Limb (tissue), 2 donors: ENCODE measurements at regions not wholly inside any gene's neighbourhood (a gene's known extent, or its start where the extent isn't known, plus 50 kb on each side); places are given as distances from the start of the nearest gene placed in this dataset.
"Not testable (repeated sequence)": the region's sequence is repeated elsewhere in the genome, so short reads cannot be mapped to it uniquely, and the experiment has no call there.

Source experiments
- DNase-seq, 2 donors: peaks; one replicate each; pipeline ENCODE4 v3.0.0-alpha.2; 2016; ENCODE audit errors: extremely low spot score in 2 of 2

DNA sequence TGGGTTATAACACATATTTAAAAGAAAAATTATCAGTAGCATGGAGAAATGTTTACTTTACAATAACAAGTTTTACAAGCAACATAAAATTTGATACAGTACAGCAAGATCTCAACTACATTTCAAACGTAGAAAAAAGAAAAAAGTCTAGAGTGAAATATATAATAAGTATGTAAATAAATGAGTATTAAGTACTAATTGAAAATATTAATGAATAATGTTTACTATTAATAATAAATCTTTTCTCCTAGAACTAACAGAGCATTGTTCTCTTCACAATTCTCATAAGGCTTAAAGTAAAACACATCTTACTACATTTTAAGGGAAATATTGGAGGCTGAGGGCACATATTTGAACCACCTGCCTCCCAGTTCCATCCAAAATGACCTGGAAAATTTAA lies 72.1 kb downstream of the TMEM212 start:
- DNase-seq: no peak

- no peak for DNase-seq
Measured at GRCh38 chr3:171916888-171917287, 73.7 kb downstream of the TMEM212 start.

DNA sequence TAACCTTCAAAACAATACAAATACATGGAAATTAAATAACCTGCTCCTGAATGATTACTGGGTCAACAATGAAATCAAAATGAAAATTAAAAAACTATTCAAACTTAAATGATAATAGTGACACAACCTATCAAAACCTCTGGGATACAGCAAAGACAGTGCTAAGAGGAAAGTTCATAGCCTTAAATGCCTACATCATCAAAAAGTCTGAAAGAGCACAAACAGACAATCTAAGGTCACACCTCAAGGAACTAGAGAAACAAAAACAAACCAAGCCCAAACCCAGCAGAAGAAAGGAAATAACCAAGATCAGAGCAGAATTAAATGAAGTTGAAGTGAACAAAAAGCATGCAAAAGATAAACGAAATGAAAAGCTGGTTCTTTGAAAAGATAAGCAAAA lies 79.5 kb downstream of the TMEM212 start:
- not testable (repeated sequence) for DNase-seq

DNA sequence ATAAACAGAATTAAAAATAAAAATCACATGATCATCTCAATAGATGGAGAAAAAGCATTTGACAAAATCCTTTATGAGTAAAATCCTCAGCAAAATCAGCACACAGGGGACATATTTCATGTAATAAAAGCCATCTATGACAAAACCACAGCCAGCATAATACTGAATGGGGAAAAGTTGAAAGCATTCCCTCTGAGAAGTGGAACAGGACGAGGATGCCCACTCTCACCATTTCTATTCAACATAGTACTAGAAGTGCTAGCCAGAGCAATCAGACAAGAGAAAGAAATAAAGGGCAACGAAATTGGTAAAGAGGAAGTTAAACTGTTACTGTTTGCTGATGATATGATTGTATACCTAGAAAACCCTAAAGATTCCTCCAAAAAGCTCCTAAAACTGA lies 80.5 kb downstream of the TMEM212 start:
- DNase-seq: not testable (repeated sequence)

- DNase-seq: not testable (repeated sequence)
Measured at GRCh38 chr3:171924864-171925263, 81.7 kb downstream of the TMEM212 start.

DNA sequence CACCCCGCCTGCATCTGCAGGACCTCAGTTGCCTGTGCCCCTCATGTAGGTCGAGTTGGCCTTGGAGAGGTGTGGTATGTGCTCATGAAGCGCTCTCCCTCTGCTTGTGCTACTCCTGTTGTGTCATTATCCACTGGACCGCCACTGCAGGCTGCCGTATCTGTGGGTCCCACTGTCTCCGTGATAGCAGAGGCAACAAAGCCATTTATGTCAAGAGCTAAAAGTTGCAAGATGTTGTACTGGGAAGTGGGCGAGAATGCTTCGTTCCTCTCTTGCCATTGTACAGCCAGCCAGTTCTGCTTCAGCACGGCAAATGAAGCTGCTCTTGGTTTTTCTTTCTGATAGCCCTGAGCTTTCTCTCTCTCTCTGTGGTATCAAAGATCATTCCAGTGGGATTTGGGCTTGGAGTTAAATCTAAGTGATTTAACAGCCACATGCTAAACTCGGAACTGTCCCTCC lies 89.0 kb downstream of the TMEM212 start:
- DNase-seq: no peak

GRCh38 chr3:171933441-171933840 lies 90.3 kb downstream of the TMEM212 start:
- no peak for DNase-seq

GRCh38 chr3:171935261-171936123 lies 92.3 kb downstream of the TMEM212 start:
- no peak for DNase-seq

DNA sequence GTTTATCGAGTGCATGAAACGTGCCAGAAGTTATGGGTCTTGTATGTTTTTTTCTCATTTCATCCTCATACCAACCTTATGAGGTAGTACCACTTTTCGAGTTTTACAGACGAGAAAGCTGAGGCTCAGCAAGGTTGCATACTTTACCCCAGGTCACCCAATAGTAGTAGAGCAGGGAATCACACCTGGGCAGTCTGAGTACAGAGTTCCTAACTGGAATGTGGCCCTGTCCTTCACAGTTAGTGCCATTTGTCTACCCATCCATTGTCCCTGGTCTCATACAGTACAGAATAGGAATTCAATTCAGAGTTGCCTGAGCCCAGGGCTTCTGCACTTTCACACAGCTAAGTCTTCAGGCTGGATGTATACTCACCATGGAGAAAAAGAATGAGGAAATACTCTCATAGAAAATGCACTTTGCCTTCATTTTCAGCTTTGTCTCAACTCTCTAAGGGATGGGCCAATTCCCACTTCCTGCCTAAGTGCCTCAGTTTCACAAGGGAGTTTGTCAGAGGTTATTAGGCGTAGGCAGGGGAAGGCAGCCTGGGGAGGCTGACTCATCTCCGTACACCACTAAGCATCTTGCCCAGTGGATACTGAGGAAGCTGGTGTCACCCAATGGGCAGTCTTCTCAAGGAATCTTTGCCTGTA lies 93.2 kb downstream of the TMEM212 start:
- no peak for DNase-seq

DNA sequence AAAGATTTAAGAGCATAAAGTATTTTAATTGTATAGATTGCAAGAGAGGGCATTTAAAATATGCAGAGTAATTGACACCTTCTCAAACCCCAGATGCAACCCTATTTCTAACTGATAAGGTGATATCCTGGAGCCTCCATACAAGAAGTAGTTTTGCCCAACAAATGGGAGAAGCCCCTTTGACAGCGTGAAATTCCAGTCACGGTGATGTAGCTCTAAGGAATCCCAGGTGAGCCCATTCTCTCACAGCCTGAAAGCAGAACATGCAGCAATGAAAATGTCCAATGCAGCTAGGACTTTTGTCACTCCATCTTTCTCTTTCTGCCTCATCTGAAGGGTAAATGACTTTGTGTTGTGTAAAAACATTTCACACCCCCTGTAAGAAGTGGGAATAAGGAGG lies 96.4 kb downstream of the TMEM212 start:
- DNase-seq: no peak

DNA sequence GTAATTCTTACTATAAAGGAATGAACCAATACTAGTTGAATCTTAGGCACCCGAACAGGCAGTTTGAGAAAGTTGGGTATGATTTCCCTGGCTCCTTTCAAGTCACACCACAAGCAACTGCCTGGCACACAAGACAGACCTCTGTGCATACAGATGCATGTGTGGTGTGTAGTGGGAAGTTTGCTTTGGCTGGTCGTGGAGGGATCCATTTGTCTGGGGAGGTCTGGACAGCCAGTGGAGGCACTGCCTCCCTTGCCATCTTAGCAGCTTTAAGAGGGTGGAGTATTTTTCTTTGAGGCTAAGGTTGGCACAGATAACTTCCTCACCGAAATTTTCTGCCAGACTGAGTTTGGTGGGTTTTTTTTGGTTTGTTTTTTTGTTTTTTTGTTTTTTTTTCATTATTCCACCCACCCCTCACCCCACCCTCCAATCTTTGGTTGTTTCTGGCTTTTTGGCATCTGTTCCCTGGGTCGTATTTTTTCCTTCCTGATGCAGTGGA lies 97.1 kb downstream of the TMEM212 start:
- DNase-seq: no peak

DNA sequence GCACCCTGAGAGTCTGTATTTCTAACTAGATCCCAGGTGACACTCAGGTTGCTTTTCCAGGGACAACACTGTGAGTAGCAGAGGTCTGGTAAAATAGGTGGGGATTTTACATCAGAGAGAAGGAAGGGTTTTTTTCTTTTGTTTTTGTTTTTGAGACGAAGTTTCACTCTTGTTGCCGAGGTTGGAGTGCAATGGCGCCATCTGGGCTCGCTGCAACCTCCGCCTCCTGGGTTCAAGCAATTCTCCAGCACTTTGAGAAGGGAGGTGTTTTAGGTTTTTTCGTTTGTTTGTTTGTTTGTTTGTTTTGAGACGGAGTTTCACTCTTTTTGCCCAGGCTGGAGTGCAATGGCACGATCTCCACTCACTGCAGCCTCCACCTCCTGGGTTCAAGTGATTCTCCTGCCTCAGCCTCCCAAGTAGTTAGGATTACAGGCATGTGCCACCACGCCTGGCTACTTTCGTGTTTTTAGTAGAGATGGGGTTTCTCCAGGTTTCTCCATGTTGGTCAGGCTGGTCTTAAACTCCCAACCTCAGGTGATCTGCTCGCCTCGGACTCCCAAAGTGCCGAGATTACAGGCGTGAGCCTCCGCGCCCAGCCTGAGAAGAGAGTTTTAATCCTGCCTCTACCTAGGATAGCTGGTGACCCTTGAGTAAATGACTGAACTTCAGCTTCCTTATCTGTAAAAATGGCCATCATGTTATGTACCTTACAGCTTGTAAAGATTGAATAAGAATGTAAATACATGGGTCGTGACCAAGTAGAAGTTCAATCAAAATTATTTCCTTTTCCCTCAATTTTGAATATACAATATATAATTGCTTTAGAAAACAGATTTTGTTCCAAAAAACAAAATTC lies 95.9 kb upstream of the FNDC3B start:
- no peak for DNase-seq

DNA sequence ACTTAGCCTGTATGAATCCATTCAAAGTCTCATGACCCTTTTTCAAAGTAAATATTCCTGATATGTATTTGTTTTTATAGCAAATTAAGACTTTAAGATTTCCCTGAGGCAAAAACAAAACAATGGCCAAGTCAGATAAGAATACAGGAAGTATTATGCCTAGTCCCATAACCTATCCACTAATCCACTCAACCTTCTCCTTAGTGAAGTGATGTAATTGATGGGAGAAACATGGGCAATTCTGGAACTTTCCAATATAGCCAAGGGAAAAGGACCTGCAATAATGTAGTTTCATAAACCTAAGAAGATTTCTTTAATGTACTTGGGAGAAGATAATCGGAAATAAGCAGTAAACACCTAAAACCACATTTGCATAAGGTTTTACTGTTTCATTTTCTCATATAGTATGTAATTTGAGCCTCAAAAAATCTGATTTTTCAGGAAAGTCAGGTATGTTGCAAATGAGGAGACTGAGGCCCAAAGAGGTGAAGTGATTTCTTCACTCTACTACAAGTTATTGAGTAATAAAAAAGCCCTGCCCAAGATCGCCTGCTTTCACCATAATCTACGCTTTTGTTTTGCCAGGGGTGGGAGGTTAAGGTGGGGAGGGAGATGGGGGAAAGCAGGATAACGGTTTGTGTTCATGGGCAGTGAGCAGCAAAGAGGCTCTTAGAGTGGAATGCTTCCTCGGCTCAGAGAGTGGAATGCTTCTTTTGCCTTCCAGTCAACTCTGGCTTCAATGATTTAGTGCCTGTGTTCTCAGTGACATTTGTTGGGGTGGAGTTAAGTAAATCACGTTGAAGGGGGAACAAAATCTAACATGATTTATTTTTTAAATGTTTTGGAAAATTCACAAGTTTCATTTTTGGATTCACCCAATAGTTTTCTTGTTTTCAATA lies 95.0 kb upstream of the FNDC3B start:
- DNase-seq: peak in 1 of 2 donors; percentile 30

DNA sequence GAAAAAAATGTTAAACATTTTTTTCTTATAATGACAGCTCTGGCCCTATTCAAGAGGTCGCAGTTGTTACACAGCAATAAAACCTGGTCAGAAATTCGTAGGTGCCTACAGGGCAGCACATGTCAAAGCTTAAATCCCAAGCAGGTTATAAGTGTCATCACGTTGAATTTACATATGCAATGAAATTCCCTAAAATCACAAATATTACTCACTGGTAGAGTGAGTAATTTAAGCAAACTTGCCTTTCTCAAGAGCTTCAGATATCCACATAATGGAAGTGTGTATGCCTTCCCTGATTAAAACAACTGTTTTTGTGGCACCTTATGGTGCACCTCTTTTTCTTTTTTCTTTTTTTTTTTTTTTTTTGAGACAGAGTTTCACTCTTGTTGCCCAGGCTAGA lies 90.7 kb upstream of the FNDC3B start:
- DNase-seq: no peak

DNA sequence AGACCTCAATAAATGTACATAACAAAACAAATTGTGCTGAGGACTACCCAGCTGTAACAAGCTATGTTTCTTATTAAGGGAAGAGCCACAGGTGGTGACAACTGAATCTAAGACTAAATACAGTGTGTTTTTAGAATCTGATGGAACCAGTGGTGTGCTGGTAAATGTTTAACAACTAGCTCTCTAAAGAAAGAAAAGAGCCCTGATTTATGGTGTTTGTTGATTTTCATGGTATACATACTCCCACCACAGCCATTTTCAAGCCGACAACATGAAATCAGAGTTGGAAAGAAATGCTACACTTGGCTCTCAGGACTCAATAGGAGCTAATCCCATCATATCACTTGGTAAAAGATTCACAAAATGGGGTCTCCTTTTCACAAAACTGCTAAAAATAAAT lies 89.8 kb upstream of the FNDC3B start:
- DNase-seq: no peak

GRCh38 chr3:171950373-171950772 lies 89.0 kb upstream of the FNDC3B start:
- DNase-seq: no peak

- DNase-seq: no peak
Measured at GRCh38 chr3:171951597-171951996, 87.8 kb upstream of the FNDC3B start.

- no peak for DNase-seq
Measured at GRCh38 chr3:171953301-171954022, 85.9 kb upstream of the FNDC3B start.

DNA sequence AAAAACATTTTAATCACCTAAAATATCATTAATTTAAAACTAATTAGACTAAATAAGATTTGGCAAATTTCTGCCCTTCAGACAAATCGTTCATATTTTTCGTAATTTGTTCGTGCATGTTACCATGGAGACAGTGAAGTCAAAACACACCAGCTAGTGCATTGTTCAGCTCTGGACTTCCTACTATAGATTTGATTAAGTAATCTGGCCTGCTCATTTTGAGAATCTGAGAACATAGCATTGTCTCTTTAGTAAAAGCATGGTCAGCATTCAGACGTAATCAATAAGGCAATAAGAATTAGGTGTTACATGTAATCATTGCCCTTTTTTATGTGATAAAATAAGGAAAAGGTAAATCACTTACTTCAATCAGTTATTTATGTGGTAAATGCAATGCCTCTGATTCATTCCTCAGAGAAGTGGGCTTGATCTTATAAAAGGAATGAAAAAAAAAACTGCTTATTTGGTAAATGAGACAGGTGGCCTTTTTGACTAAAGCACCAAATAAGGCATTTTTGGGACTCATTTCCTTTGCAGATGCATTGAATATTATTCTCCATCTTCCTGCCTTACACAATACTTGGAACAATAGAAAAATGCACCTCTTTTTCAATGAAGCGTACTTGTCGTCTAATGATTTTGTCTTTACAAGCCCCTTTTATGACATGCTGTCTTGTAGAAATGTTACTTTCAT lies 84.5 kb upstream of the FNDC3B start:
- no peak for DNase-seq
